ENCODE measurements at regions not wholly inside any gene's neighbourhood (a gene's known extent, or its start where the extent isn't known, plus 50 kb on each side); places are given as distances from the start of the nearest gene placed in this dataset.

GRCh38 chr10:1966712-1967376, 229.5 kb upstream of the ADARB2 start:
- H3K27me3 ChIP-seq (ENCODE audit: low read depth), result no peaks in the 10 kb centered on the region
- no peaks in the 10 kb centered on the region for H3K36me3 ChIP-seq
- H3K4me1 ChIP-seq, result no peaks in the 10 kb centered on the region
- no peaks in the 10 kb centered on the region for H3K9me3 ChIP-seq (replicated peaks)
- no peak overlapping the region for H3K4me3 ChIP-seq
- intact Hi-C loops (cut with micrococcal nuclease), result no loop called here
- no peak for DNase-seq
- TF ChIP-seq CTCF (IDR thresholded peaks at IDR 0.05; ENCODE audit: borderline replicate concordance), result no peak
- H3K27ac ChIP-seq (replicated peaks), result no peak overlapping the region

DNA sequence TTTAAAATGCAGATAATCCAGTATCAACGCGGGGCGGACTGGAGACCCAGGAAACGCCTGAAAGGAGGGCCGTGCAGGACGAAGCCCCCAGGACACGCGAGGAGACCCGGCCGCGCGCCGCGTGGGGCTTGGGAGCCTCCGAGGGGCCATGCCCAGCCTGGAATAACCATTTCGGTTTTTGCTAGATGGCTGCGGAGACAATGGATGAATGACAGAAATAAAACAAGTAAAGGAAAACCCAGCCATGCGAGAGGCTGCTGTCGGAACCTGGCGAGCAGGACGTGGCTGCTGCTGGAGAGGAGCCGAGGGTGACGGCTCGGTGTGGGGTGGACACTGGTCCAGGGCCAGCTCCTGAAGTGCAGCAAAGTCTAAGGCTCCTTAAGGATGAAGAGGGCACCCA, 227.2 kb upstream of the ADARB2 start:
- no peak for TF ChIP-seq CTCF (IDR thresholded peaks at IDR 0.05; ENCODE audit: borderline replicate concordance)
- Histone ChIP-seq H3K27ac (replicated peaks) (no peak overlapping the region), H3K4me3 (no peak overlapping the region), H3K27me3 (ENCODE audit: low read depth) (no peaks in the 10 kb centered on the region), H3K4me1 (no peaks in the 10 kb centered on the region), H3K36me3 (no peaks in the 10 kb centered on the region), H3K9me3 (replicated peaks) (peaks cover 4% of the 10 kb centered on the region)
- intact Hi-C loops (cut with micrococcal nuclease), result no loop called here
- no peak for DNase-seq

DNA sequence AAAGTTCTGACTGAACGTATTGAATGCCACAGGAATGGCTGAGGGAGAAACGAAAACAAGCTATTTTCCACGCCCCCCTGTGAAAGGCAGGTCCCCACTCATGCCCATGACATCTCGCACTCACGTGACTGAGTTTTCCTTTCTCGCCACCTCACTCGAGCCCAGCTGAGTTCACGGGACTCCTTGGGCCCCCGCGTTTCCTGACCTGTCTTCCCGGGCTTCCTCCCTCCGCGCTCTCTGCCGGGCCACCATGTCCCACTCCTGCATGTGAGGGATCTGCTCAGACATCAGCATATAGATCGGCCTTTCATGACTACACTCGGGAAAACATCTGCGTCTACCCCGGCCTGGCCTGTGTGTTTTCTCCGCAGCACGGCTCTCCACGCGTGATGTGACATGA, 226.0 kb upstream of the ADARB2 start:
- H3K4me1 ChIP-seq, result no peaks in the 10 kb centered on the region
- no peak for DNase-seq
- H3K27ac ChIP-seq (replicated peaks), result no peak overlapping the region
- H3K36me3 ChIP-seq, result no peaks in the 10 kb centered on the region
- H3K9me3 ChIP-seq (replicated peaks), result peaks cover 4% of the 10 kb centered on the region
- intact Hi-C loops (cut with micrococcal nuclease), result no loop called here
- no peak for TF ChIP-seq CTCF (IDR thresholded peaks at IDR 0.05; ENCODE audit: borderline replicate concordance)
- H3K27me3 ChIP-seq (ENCODE audit: low read depth), result no peaks in the 10 kb centered on the region
- no peak overlapping the region for H3K4me3 ChIP-seq

- no peak for TF ChIP-seq CTCF (IDR thresholded peaks at IDR 0.05; ENCODE audit: borderline replicate concordance)
These were observed 224.7 kb upstream of the ADARB2 start for GRCh38 chr10:1961989-1962388.

GRCh38 chr10:1960982-1961381, 223.7 kb upstream of the ADARB2 start:
- Histone ChIP-seq H3K27ac (replicated peaks) (no peak overlapping the region), H3K4me3 (no peak overlapping the region), H3K9me3 (replicated peaks) (peaks cover 4% of the 10 kb centered on the region), H3K4me1 (no peaks in the 10 kb centered on the region), H3K36me3 (no peaks in the 10 kb centered on the region), H3K27me3 (ENCODE audit: low read depth) (no peaks in the 10 kb centered on the region)
- no peak for DNase-seq
- intact Hi-C loops (cut with micrococcal nuclease), result no loop called here
- TF ChIP-seq CTCF (IDR thresholded peaks at IDR 0.05; ENCODE audit: borderline replicate concordance), result no peak

More at GRCh38 chr10:1961989-1962388, 224.7 kb upstream of the ADARB2 start:
- Histone ChIP-seq H3K4me1 (no peaks in the 10 kb centered on the region), H3K9me3 (replicated peaks) (peaks cover 4% of the 10 kb centered on the region), H3K27me3 (ENCODE audit: low read depth) (no peaks in the 10 kb centered on the region), H3K27ac (replicated peaks) (no peak overlapping the region), H3K36me3 (no peaks in the 10 kb centered on the region), H3K4me3 (no peak overlapping the region)
- intact Hi-C loops (cut with micrococcal nuclease), result no loop called here
- DNase-seq, result no peak

Data from left ventricle myocardium inferior (tissue), 1 donor.